H1 (cell line): ENCODE measurements at regions not wholly inside any gene's neighbourhood (a gene's known extent, or its start where the extent isn't known, plus 50 kb on each side); places are given as distances from the start of the nearest gene placed in this dataset.

Experiments
- BACH1 ChIP-seq: IDR thresholded peaks from 2 replicates; pipeline ENCODE4 v1.6.1; 2012; ENCODE audit warnings: low read length, improper control_type of control experiment
- CBX5 ChIP-seq: fragments of 300-800, 300-1000 bp; sonication (generic); IDR thresholded peaks from 2 replicates; pipeline ENCODE4 v1.7.1; 2016; ENCODE audit warnings: antibody characterized with exemption, low read length, low read depth
- CHD7 ChIP-seq: fragments of 300-600 bp; sonication (generic); IDR thresholded peaks from 2 replicates; pipeline ENCODE4 v1.7.1; 2012; ENCODE audit warnings: low read length, moderate library complexity, mild to moderate bottlenecking, inconsistent platforms; ENCODE audit not compliant: insufficient replicate concordance
- TEAD4 ChIP-seq: IDR thresholded peaks from 2 replicates; pipeline ENCODE4 v1.6.1; 2012; ENCODE audit warnings: low read depth, low read length, inconsistent platforms, mixed read lengths

GRCh38 chr13:46495651-46496050, 57.3 kb upstream of the LRCH1 start (continued):
- TF ChIP-seq CHD7: no peak
- TF ChIP-seq BACH1: no peak
- TF ChIP-seq CBX5: no peak
- TF ChIP-seq TEAD4: no peak
- TF ChIP-seq, all 59 proteins: peak for 0
